Renal cortical epithelial cell (primary cell): ENCODE measurements at regions not wholly inside any gene's neighbourhood (a gene's known extent, or its start where the extent isn't known, plus 50 kb on each side); places are given as distances from the start of the nearest gene placed in this dataset.
"Not testable (repeated sequence)": the region's sequence is repeated elsewhere in the genome, so short reads cannot be mapped to it uniquely, and the experiment has no call there.

ENCODE experiments used
- DNase-seq: peaks from one replicate; pipeline ENCODE4 v3.0.0-alpha.2; 2011; ENCODE audit warnings: low read depth

- DNase-seq, result no peak
These were observed 54.3 kb upstream of the LRCH1 start for GRCh38 chr13:46498650-46499049.

- DNase-seq, result no peak
These were observed 56.9 kb upstream of the LRCH1 start for GRCh38 chr13:46496086-46496485.

GRCh38 chr13:46495651-46496050, 57.3 kb upstream of the LRCH1 start:
- no peak for DNase-seq

GRCh38 chr13:46495066-46495465, 57.9 kb upstream of the LRCH1 start:
- DNase-seq, result no peak

GRCh38 chr13:46492946-46493345, 60.0 kb upstream of the LRCH1 start:
- DNase-seq, result peak; percentile 50

- DNase-seq, result no peak
These were observed 61.3 kb upstream of the LRCH1 start for GRCh38 chr13:46491641-46492040.

GRCh38 chr13:46490713-46491112, 62.3 kb upstream of the LRCH1 start:
- DNase-seq, result not testable (repeated sequence)

GRCh38 chr13:46490129-46490528, 62.8 kb upstream of the LRCH1 start:
- no peak for DNase-seq

- DNase-seq, result peak; percentile 9
These were observed 63.4 kb upstream of the LRCH1 start for GRCh38 chr13:46489586-46490023.

GRCh38 chr13:46487748-46488147, 65.2 kb upstream of the LRCH1 start:
- no peak for DNase-seq

GRCh38 chr13:46486270-46486669, 66.7 kb upstream of the LRCH1 start:
- DNase-seq, result no peak

GRCh38 chr13:46484561-46484960, 68.4 kb upstream of the LRCH1 start:
- no peak for DNase-seq

- DNase-seq, result no peak
These were observed 71.8 kb upstream of the LRCH1 start for GRCh38 chr13:46481166-46481565.

- no peak for DNase-seq
These were observed 72.8 kb upstream of the LRCH1 start for GRCh38 chr13:46480131-46480530.

GRCh38 chr13:46479691-46480090, 73.3 kb upstream of the LRCH1 start:
- no peak for DNase-seq

GRCh38 chr13:46479283-46479682, 73.7 kb upstream of the LRCH1 start:
- no peak for DNase-seq

- DNase-seq, result no peak
These were observed 74.3 kb upstream of the LRCH1 start for GRCh38 chr13:46478651-46479050.

GRCh38 chr13:46476174-46476573, 76.8 kb upstream of the LRCH1 start:
- DNase-seq, result no peak

GRCh38 chr13:46475541-46475991, 77.4 kb upstream of the LRCH1 start:
- peak; percentile 22 for DNase-seq

- no peak for DNase-seq
These were observed 79.2 kb upstream of the LRCH1 start for GRCh38 chr13:46473806-46474205.

GRCh38 chr13:46472384-46472783, 80.6 kb upstream of the LRCH1 start:
- DNase-seq, result no peak

- not testable (repeated sequence) for DNase-seq
These were observed 82.6 kb upstream of the RUBCNL start for GRCh38 chr13:46469699-46470098.

GRCh38 chr13:46468570-46469463, 81.8 kb upstream of the RUBCNL start:
- no peak for DNase-seq

GRCh38 chr13:46467694-46468093, 80.6 kb upstream of the RUBCNL start:
- DNase-seq, result not testable (repeated sequence)
